Fibroblast of skin of left biceps (primary cell): ENCODE measurements at regions not wholly inside any gene's neighbourhood (a gene's known extent, or its start where the extent isn't known, plus 50 kb on each side); places are given as distances from the start of the nearest gene placed in this dataset.

Source experiments
- DNase-seq, 2 experiments: peaks; one replicate each; pipeline ENCODE4 v3.0.0-alpha.2; 2013; ENCODE audit warnings: low read depth in 2 of 2

DNA sequence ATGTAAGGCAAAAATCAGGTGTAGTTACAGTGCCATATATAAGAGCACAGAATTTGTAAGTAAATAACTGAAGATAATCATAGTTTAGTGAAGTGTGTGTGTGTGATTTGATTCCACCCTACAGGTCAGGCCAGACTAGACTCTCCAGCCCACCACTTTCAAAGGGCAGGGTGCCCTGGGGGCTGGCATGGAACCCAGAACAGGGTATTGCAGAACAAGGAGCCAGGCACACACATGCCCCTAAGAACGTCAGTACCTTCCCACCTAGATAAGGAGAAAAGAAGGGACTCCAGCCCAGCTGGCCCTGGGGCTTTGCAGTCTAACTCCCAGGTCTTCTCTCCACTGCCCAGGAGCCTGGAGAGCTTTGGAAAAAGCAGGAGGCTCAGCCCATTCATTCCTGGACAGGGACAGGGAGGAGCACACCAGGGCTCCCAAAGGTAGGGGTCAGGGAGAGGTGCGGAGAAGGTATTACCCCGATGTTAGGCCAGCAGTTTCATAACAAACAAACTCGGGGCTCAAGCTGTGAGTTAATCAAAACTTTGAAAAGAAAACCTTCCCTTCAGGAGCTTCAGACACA lies 149.7 kb upstream of the VANGL1 start:
- DNase-seq = no peak

DNA sequence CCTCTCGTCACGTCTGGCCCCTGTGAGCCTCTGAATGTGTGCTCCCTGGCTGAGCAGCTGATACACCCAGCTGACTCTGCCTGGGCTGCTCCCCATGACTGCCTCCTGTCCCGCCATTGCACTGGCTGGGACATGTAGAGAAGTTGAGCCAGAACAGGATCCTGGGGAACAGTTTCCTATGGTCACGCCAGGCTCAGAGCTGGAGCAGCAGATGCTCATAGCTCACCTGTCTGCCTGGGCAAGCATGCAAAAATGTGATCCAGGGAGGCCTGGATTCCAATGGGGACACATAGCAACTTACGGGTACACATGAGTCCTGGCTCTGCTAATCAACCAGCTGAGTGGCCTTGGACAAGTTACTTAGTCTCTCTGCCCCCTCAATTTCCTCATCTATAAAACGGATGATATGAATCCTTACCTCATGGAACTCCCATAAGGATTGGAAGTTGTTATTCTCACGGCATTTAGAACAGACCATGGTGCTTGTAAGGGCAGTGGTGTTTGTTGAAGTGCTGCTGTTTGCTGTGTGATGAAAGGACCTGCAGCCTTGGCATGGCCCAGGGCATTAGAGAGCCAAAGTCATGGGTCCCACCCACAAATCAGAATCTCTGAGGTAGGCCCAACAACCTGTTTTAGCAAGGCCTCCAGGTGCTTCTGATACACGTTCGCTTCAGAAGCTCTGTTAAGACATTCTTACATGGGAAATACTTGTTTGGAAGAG lies 150.3 kb upstream of the VANGL1 start:
- no peak for DNase-seq

DNA sequence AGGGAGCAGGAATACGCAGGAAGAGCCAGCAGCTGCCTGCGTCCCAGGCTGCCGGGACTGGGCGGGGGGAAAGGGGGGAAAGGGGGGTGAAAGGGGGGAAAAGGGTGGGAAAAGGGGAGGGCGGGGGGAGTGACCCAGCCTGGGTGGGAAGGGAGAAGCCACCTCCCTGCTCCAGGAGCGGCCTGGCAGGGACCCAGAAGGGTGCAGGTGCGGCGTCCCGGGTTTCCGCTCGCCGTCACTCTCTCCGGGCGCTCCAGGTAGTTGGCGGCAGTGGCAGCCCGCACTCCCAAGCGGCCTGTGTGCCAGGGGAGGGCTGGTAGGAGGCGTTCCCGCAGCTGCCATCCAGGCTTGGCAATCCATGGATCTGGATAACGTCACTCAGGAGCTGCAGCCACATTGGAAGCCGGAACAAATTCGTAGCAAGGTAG lies 141.0 kb upstream of the NGF start:
- no peak for DNase-seq

DNA sequence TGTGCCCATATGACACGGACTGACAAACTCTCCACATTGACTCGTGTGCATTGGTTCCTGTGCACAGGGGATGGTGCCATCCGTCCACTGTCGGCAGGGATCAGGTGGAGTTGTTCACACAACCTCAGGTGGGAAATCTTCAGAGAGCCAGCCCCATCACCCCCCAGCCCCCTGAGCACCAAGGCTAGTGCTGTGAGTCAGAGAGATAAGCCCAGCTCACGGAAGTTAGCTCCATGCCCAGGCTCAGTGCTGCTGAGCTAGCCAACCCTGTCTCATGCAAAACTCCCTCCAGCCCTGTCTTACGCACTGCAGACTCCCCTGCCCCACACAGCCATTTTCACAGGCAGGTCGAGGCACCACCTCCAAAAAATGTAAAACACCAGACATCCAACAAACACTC lies 139.0 kb upstream of the NGF start:
- no peak for DNase-seq

DNA sequence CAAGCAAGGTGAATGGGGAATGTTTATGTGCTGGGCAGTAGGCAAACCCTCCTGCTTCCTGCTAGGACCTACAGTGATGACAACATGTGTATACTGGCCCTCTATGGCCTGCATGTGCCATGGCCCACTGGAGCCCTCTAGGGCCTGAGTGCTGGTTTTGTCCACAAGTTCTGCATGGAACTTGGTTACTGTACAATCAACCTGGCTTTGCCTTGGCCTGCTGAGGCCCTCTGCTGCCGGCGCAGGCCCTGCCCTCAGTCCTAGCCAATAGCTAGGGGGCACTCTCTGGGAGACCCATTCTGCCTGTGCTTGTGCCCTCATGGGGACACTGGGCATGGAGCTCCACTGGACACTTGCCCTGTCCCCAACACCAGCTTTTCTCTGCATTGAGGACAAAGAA lies 138.6 kb upstream of the NGF start:
- DNase-seq = no peak

DNA sequence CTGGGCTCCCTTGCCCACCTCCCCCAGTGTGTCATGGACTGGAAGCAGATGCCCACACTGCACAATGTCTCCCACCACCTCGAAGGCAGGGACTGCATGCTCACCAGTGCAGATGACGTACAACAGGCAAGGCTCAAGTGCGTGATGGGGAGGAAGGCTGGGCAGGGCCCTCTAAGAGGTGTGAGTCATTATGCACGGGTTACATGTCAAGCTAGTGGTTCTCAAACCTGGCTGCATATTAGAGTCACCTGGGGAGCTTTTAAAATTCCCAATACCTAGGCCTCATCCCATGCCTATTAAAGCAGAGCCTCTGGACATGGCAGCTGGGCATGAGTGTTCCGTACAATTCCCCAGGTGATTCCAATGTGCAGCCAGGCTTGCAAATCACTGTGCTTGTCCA lies 137.9 kb upstream of the NGF start:
- DNase-seq = no peak

DNA sequence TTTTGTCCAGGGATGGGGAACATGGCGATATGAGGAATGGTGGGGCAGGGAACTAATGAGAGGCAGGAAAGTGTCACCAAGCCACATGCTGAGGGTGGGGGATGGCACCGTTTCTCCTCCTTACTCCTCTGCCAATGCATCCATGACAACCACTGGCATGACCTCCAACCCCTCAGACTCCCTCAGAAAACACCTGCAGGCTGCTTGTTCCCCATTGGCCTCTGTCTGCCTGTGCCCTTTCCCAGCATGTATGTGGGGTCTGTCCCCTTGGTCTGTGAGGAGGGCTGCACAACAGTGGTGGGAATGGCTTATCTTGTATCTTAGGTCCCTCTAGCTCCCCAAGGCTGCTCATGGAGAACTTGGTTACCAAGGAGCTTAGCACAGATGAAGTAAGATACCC lies 137.2 kb upstream of the NGF start:
- DNase-seq = no peak

DNA sequence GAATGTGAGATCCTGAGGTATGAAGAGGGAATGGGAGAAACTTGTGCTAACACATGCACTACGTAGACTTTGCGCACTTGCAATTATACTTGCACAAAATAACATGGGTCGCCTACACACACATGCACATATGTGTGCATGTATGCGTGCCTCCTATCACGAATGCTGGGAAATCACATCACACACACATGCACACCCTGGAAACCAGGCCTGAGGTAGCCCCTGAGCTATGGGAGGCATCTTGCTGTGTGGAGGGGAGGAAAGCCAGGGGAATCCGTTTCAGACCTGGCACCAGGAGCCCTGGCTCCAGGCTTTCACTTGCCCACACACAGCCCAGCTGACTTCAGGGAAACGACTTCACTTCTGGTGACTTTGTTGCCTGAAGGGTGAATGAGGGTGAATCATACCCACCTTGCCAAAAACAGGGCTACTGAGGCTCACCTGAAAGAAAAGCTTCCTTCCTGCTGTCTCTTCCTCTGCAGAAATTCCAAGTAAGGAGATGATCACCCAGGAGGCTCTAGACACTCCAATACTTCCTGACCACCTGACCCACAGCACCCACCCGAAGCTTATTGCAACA lies 136.0 kb upstream of the NGF start:
- DNase-seq = no peak

DNA sequence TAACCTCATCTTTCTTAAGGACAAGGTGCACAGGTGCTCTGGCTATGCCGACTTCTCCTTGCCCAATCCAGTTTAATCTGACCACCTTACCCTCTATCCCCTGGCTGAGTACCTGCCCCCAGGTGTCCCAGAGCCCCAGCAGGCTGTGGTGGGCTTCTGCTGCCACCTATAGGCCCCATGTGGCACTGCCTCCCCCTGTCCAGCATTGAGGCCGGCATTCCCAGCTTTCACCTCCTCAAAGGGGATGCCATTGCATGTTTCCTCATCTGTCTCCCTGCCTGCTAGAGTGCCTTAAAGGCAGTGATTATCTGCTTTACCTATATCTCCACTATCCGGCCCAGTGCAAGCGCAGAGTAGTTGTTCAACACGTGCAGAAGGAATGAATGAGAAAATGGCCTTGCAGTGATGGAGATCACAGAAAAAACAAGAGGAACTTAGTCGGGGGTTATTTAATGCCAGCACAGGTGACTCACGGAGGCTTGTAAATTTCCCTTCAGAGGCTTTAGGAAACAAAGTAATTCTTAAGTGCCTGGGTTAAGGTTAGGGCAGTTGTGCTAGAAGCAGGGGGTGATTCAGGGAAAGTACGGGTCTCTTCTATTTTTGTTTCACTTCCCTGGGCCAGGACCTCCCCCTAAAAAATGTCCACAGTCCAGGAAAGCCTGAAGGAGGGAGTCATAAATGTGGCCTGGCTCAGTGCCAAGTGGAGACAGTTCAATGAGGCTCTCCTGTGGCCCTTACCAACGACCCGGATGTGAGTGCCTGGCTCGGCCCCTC lies 131.8 kb upstream of the NGF start:
- no peak for DNase-seq

DNA sequence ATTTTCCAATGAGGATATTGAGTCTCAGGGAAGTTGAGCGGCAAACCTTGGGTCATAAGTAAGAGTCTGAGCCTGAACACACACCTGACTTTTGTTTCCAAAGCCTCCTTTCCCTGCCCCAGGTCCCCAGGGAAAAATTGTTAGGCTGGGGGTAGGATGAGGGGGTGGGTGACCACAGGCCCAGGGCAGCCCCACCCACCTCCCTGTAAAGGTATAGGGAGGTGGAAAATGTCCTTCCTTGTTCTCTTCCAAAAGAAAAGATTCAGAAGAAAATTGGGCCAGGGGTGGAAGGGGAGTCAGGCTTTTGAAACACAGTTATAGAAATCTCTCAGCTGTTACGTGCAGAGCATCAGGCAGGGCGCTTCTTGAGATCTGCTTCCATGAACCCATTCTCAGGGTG lies 129.7 kb upstream of the NGF start:
- no peak for DNase-seq

DNA sequence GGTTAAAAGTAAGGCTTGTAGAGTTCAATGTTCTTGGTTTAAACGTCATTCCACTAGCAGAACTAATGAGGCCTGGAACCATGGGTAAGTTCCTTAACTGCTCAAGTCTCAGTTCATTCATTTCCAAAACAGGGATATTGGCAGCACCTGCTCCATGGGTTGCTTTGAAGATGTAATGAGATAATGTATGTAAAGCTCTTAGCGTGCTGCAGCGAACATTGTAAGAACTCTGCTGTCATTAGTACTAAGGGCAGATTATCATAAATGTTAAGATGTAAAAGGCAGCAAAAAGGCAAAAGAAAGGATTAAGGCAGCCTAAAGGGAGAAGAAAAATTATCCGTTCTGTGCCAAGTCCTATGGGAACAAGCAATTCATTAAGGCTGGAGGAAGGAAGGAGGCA lies 129.1 kb upstream of the NGF start:
- no peak for DNase-seq

DNA sequence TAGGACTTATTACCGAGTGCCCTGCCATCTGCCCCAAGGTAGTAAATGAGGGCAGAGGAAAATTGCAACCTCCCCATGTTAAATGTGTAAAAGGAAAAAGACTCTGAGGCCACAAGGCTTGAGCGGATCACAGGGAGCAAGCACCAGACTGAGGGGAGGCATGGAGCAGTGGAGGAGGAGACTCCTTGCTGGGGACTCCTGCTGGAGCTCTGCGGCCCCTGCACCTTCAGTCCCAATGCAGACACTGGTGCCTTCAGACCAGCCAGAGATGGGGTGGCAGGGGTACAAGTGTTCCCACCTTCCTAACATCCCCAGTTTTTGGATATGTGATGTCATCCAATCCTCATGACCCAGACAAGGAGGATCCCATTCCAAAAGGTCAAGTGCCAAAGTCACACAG lies 128.4 kb upstream of the NGF start:
- no peak for DNase-seq

DNA sequence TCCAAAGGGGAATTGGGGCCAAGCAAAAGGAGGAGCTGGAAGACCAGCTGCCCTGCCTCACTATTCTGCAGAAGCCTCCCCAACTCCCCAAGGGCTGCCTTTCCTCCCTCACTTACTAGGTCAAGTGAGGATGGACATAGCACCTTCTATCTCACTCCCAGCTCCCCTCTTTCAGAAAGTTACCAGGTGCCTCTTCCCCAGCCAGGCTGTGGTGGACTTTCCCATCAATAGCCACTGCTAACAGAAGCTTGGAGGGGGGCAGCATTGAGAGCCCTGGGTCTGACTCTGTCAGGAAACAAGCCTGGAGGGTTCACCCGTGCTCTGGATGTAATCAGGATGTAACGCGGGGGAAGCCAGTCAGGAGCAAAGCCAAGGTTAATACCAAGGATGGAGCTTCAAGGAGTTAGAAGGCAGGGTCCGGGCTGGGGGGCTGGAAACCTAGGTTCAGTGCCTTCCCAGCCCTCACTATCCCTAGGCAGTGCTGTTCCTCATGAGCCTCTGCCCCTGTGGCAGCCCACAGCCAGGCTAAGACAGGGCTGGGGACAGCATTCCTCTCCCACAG lies 127.8 kb upstream of the NGF start:
- DNase-seq = no peak

DNA sequence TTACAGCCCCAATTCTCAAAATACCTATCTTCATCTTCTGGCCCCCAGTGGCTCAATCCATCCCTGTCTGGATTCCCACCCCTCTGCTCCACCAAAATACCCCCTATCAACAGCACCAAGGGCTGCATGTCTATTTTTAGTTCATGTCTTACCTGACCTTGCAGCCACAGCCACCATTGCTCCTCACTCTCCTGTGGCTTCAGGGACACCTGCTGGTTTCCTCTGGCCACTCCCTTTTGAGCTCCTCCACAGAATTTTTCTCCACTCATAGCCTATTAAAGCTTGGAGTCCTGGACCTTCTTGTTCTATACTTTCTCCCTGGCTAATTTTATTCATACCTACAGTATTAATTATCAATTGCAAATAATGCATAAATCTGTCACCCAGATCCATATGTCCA lies 125.3 kb upstream of the NGF start:
- DNase-seq = no peak

DNA sequence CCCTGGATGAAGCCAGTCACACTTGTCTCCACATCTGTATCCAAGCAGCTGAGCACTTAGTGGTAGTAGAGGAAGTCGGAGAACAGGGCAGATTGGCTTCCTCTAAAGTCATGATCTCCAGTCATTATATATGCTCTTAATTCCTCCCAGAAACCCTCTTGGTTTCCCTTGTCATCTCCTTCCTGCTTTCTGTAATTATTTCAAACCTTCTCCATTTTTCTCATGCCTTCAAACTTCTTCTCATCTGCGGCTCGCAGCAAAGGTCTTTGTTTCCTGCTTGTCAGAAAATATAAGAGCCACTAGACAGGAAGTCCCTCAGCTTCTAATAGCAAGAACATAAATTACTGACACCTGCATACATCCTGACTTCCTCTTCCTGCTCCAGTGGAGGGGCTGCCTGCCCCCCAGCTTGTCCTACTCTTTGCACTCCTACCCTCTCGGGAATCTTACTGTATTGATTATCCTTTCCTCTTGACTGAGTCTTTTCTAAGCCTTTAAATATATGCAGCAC lies 124.6 kb upstream of the NGF start:
- no peak for DNase-seq

DNA sequence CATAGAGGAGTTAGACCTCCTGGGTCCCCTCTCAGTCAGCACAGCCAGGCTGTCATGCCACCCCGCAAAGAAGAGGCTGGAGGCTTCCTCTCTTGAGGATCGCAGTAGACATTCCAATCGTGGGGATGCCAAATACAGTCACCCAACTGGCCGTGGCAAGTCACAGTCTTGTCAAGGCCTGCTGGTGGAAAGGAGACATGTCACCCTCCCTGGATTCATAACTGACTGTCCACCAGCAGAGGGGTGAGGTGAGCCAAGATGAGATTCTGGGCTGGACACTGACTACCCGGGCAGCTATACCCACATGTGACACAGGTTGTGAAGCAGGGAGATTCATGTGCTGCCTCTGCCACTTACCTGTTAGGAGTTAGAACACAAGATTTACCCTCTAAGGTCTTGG lies 123.5 kb upstream of the NGF start:
- no peak for DNase-seq

DNA sequence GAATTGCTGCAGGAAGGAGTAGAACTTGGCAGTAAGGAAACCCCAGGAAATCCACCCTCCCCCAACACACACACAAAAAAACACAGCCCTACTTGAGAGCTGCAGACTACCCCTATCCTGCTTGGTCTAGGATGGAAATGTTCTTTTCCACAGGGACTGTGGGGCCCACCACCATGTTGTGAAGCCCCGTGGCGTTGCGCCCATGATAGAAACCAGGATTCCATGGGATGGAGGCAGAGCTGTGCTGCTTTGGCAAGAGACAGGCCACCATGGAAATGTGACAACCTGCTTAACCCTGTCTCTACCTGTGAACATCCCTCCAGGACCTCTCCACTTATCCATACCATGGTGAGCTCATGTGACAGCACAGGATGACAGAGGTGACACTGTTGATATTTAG lies 121.1 kb upstream of the NGF start:
- no peak for DNase-seq

DNA sequence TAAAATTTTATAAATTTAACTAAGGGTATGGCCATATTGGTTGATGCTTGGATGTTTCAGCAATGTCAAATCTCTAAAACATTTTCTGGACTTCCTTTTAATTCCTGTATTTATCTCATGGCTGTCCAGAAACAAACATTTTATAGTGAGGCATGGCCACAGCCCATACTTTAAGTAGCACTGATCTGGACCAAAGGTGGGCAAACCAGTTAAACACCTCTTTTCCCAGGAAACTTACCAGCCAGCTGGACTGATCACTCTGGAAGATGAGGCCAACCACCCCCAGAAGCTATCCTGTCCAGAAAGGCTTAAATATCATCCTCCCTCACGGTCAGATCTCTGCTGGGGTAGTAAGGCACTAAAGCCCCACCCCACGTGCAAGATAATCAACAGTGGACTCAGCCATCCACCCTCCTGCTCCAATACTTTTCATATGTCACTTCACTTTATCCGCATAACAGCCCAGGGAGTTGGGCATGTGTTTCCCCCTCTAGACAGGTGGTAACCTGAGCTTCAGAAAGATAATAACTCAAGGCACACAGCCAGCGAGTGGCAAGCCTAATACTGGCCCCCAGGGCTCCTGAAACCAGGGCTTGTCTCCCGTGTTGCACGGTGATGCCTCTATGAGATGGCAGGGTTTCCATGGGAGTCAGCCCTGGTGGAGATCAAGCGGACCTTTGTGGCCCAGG lies 120.5 kb upstream of the NGF start:
- no peak for DNase-seq

DNA sequence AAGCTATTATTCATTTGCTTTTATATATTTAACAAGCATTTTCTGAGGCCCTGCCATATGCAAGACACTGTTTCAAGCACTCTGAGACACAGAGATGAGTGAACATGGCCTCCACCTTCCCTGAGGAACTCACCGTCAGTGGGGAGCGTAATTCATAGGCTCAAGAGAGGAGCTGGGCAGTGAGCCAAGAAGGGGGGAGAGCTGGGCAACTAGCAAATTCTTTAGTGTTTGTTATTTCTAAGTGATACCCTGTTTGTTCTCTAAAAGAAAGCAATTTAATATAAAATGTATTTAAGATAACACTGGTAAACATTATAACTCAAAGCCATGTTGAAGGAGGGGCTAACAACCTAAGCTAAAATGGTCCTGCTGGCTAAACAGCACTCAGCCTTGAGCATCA lies 119.2 kb upstream of the NGF start:
- no peak for DNase-seq

DNA sequence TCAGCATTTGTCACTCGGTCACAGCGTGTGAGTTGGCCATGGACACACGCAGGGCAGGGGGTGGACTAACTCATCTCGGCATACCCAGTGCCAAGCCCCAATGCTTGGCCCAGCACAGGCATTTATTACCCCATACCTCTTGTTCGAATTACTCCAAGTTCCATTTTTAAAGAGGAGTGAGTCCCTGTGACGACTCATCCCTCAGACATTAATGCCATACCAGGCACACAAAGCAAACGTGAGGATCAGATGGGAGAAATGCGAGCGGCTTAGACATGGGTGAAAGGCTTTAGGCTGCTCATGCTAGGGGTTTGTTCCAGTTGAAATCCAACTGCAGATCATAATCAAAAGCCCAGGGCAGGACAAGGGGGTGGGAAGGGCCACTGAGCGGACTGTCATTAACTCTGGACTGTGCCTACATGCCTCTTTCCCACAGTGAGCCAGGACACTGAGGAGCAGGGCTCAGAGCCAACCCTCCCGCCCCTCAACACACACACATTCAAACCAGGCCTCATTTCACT lies 118.5 kb upstream of the NGF start:
- no peak for DNase-seq

DNA sequence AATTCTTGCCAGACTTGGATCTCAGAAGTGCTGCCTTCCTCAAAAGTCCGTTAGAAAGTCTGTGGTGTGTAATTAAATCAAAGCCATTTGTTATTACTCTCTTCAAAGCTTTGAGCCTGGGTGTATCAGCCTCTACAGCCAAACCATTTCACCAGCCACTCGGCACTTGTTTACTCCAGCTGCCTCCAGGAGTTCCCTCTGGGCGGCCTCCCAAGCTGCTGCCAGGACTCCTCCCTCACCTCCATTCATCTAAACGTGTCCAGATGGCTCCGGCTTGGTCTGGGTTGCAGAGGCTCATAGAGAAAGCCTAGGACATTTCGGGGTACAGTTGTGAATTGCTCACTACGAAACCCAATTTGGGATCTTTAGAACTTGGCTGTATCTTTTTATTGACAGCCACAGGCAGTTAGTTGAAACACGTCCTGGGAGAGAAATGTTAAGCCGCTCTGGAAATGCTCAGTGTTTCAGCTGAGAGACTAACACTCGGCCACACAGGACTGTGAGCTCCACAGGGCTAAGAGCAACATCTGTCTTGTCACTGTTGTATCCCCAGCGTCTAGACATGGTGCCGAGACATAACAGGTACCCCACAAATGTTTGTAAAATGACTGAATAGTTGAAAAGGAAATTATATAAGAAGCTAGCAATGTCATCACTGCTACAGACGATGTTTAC lies 116.9 kb upstream of the NGF start:
- DNase-seq = no peak
